IMR-90 (cell line): ENCODE measurements at regions not wholly inside any gene's neighbourhood (a gene's known extent, or its start where the extent isn't known, plus 50 kb on each side); places are given as distances from the start of the nearest gene placed in this dataset.

Experiments
- ATAC-seq: fragments of 200-7000 bp; cut with Tn5 transposase; 2 replicates; pipeline ENCODE4 v1.9.1; 2020; ENCODE audit warnings: low read depth, mild to moderate bottlenecking, moderate library complexity
- BruUV-seq: library from RNA; stranded (reverse); fragments of 400-500 nt; replicated peaks from 2 replicates; lab custom pipeline; 2021; lab: Mats Ljungman, UMichigan
- CTCF ChIA-PET: fragments of 300-600 bp; formaldehyde crosslinking; extraction: SDS; loops from one replicate; lab custom pipeline; 2021; ENCODE audit warnings: antibody characterized with exemption; lab: Yijun Ruan, JAX
- POLR2A ChIA-PET: fragments of 300-600 bp; sonication (Branson Sonifier 250); formaldehyde crosslinking; loops from one replicate; lab custom pipeline; 2022; ENCODE audit warnings: antibody characterized with exemption; ENCODE audit not compliant: unreplicated experiment; lab: Charles Lee
- DNase-seq: peaks from one replicate; pipeline ENCODE4 v3.0.0; 2013
- H2AFZ ChIP-seq: replicated peaks from 2 replicates; pipeline ENCODE3; 2013; ENCODE audit warnings: low read length, mild to moderate bottlenecking; ENCODE audit not compliant: poor library complexity
- H2AK5ac ChIP-seq: 2 replicates; pipeline ENCODE4 v1.6.1; 2013; ENCODE audit warnings: low read depth, low read length, inconsistent platforms
- H2AK9ac ChIP-seq: replicated peaks from 2 replicates; pipeline ENCODE3; 2013; ENCODE audit warnings: mild to moderate bottlenecking, low read depth, low read length, moderate library complexity; ENCODE audit not compliant: poor library complexity
- H2BK120ac ChIP-seq: 2 replicates; pipeline ENCODE4 v1.6.1; 2013; ENCODE audit warnings: low read depth, low read length, inconsistent platforms
- H2BK15ac ChIP-seq: 3 replicates; pipeline ENCODE4 v1.6.1; 2013; ENCODE audit warnings: low read depth, low read length, inconsistent platforms
- H2BK20ac ChIP-seq: 2 replicates; pipeline ENCODE4 v1.6.1; 2013; ENCODE audit warnings: low read depth, mild to moderate bottlenecking, inconsistent platforms, low read length, moderate library complexity
- H2BK5ac ChIP-seq: 2 replicates; pipeline ENCODE4 v1.6.1; 2013; ENCODE audit warnings: mild to moderate bottlenecking, low read depth, low read length, inconsistent platforms; ENCODE audit not compliant: poor library complexity, severe bottlenecking
- H3K14ac ChIP-seq: replicated peaks from 2 replicates; pipeline ENCODE4 v1.6.1; 2013; ENCODE audit warnings: low read depth, low read length, inconsistent platforms
- H3K18ac ChIP-seq: 2 replicates; pipeline ENCODE4 v1.6.1; 2013; ENCODE audit warnings: low read depth, low read length, control low read depth
- H3K23ac ChIP-seq: 2 replicates; pipeline ENCODE4 v1.6.1; 2013; ENCODE audit warnings: low read depth, low read length, inconsistent platforms
- H3K27ac ChIP-seq: 2 replicates; pipeline ENCODE4 v1.5.1; 2013; ENCODE audit warnings: mild to moderate bottlenecking, control low read depth, low read length; ENCODE audit not compliant: insufficient read depth
- H3K27me3 ChIP-seq: 2 replicates; pipeline ENCODE4 v1.6.1; 2013; ENCODE audit warnings: low read length; ENCODE audit not compliant: control insufficient read depth, insufficient read depth
- H3K36me3 ChIP-seq: 2 replicates; pipeline ENCODE4 v1.6.1; 2013; ENCODE audit warnings: low read length, mixed read lengths; ENCODE audit not compliant: control insufficient read depth, insufficient read depth
- H3K4ac ChIP-seq: 2 replicates; pipeline ENCODE4 v1.6.1; 2013; ENCODE audit warnings: low read depth, low read length, inconsistent platforms
- H3K4me1 ChIP-seq: 2 replicates; pipeline ENCODE4 v1.6.1; 2013; ENCODE audit warnings: low read length, mixed read lengths; ENCODE audit not compliant: control insufficient read depth, insufficient read depth
- H3K4me2 ChIP-seq: 2 replicates; pipeline ENCODE4 v1.6.1; 2013; ENCODE audit warnings: low read depth, mild to moderate bottlenecking, control low read depth, low read length, moderate library complexity
- H3K4me3 ChIP-seq: 2 replicates; pipeline ENCODE4 v1.5.1; 2013; ENCODE audit warnings: low read depth, mild to moderate bottlenecking, control low read depth, low read length, moderate library complexity; ENCODE audit not compliant: insufficient read depth
- H3K56ac ChIP-seq: 2 replicates; pipeline ENCODE4 v1.6.1; 2013; ENCODE audit warnings: low read length, inconsistent platforms; ENCODE audit not compliant: insufficient read depth; ENCODE audit errors: extremely low read depth
- H3K79me1 ChIP-seq, 2 experiments: 2 replicates each; pipeline ENCODE4 v1.6.1; 2013; ENCODE audit warnings: low read length in 2 of 2, inconsistent platforms in 1 of 2, low read depth in 1 of 2
- H3K9ac ChIP-seq: 2 replicates; pipeline ENCODE4 v1.6.1; 2013; ENCODE audit warnings: low read depth, low read length, control low read depth
- H3K9me1 ChIP-seq: 2 replicates; pipeline ENCODE4 v1.6.1; 2013; ENCODE audit warnings: low read length, inconsistent platforms; ENCODE audit not compliant: insufficient read depth
- H3K9me3 ChIP-seq: 2 replicates; pipeline ENCODE4 v1.6.1; 2013; ENCODE audit warnings: low read length; ENCODE audit not compliant: control insufficient read depth, insufficient read depth
- H4K20me1 ChIP-seq: 2 replicates; pipeline ENCODE4 v1.6.1; 2013; ENCODE audit warnings: low read length, inconsistent platforms; ENCODE audit not compliant: insufficient read depth
- H4K5ac ChIP-seq: 2 replicates; pipeline ENCODE4 v1.6.1; 2013; ENCODE audit warnings: mild to moderate bottlenecking, low read depth, low read length, control low read depth
- H4K8ac ChIP-seq, 2 experiments: 2 replicates each; pipeline ENCODE4 v1.6.1; 2013; ENCODE audit warnings: low read depth in 2 of 2, low read length in 2 of 2, control low read depth in 1 of 2, inconsistent platforms in 1 of 2
- H4K91ac ChIP-seq: 2 replicates; pipeline ENCODE4 v1.6.1; 2013; ENCODE audit warnings: low read depth, low read length, inconsistent platforms; ENCODE audit not compliant: insufficient read depth
- BHLHE40 ChIP-seq: fragments of 150-350 bp; IDR thresholded peaks from 2 replicates; pipeline ENCODE4 v1.6.1; 2016; ENCODE audit warnings: mild to moderate bottlenecking, low read depth, low read length
- CEBPB ChIP-seq: IDR thresholded peaks from 2 replicates; pipeline ENCODE4 v1.6.1; 2012; ENCODE audit warnings: low read depth, low read length, improper control_type of control experiment
- CHD1 ChIP-seq: IDR thresholded peaks from 2 replicates; pipeline ENCODE4 v1.6.1; 2012; ENCODE audit warnings: low read depth, low read length, improper control_type of control experiment
- CTCF ChIP-seq: conservative IDR thresholded peaks from 2 replicates; pipeline ENCODE4 v1.5.1; 2012; ENCODE audit warnings: mild to moderate bottlenecking, low read depth, low read length, improper control_type of control experiment
- FOS ChIP-seq: fragments of 150-350 bp; IDR thresholded peaks from 2 replicates; pipeline ENCODE4 v1.6.1; 2016; ENCODE audit warnings: low read depth, low read length
- MXI1 ChIP-seq: IDR thresholded peaks from 2 replicates; pipeline ENCODE4 v1.6.1; 2012; ENCODE audit warnings: low read depth, mild to moderate bottlenecking, low read length, moderate library complexity, borderline replicate concordance
- RFX5 ChIP-seq: IDR thresholded peaks from 2 replicates; pipeline ENCODE4 v1.8.0; 2012; ENCODE audit warnings: low read depth, mild to moderate bottlenecking, low read length, moderate library complexity
- USF2 ChIP-seq: fragments of 150-350 bp; IDR thresholded peaks from 2 replicates; pipeline ENCODE4 v1.6.1; 2017; ENCODE audit warnings: mild to moderate bottlenecking, antibody characterized with exemption, low read length, low read depth
- WGBS, 2 experiments: methylation state at CpG; one replicate each; pipeline versions ENCODE4 v1.1.5 to v1.1.7; 2013; ENCODE audit warnings: missing lambda C conversion rate in 2 of 2; ENCODE audit not compliant: insufficient read length in 1 of 2; ENCODE audit errors: extremely low coverage in 2 of 2; 5-methylcytosine and 5-hydroxymethylcytosine counted together
- dilution Hi-C: fragments of 300-500 bp; cut with HindIII; formaldehyde crosslinking; loops from one replicate; pipeline ENCODE4 v1.14.3; 2018; ENCODE audit warnings: low sequenced_read_pairs; ENCODE audit not compliant: unreplicated experiment
- in situ Hi-C: fragments of 300-500 bp; cut with MboI; formaldehyde crosslinking; loops from 3 replicates; pipeline ENCODE4 v1.14.3; 2019; ENCODE audit warnings: low sequenced_read_pairs, inconsistent platforms, mixed read lengths
- intact Hi-C: fragments of 100-400 bp; cut with micrococcal nuclease; formaldehyde crosslinking; loops from 2 replicates; pipeline ENCODE4 v1.10.0; 2022

DNA sequence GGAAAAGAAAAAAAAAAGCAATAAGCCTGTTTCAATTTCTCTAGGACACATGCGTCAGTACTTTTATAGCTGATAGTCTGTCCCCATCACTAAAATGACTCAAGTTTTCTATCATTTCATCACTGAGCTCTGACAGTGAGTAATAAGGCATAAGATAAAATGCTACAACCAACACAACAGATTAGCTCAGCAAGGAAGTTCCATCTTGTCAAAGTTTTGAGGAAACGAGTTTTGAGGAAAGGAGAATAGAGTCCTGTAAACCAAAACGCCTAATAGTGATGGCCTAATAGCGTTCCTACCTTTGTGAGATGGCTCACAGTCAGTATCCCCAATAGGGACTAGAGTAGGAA, 145.1 kb downstream of the LACC1 start:
- no peak overlapping the region for H2AK5ac ChIP-seq
- no peaks in the 10 kb centered on the region for H3K79me1 ChIP-seq
- H4K8ac ChIP-seq: no peak overlapping the region
- dilution Hi-C loops (no loop called here), in situ Hi-C loops (no loop called here), intact Hi-C loops (no loop called here)
- no peak overlapping the region for H2BK120ac ChIP-seq
- H4K20me1 ChIP-seq: no peaks in the 10 kb centered on the region
- H3K27me3 ChIP-seq: peaks cover 15% of the 10 kb centered on the region
- H4K5ac ChIP-seq: no peak overlapping the region
- BruUV-seq: no TSS peak
- no peak overlapping the region for H3K18ac ChIP-seq
- no peaks in the 10 kb centered on the region for H3K36me3 ChIP-seq
- H3K4me1 ChIP-seq: peaks cover 2% of the 10 kb centered on the region; the same call in 1 of the 2 replicates
- no peak overlapping the region for H2AFZ ChIP-seq
- no peak overlapping the region for H3K27ac ChIP-seq
- TF ChIP-seq CTCF: no peak
- TF ChIP-seq FOS: no peak
- TF ChIP-seq RFX5: no peak
- TF ChIP-seq CEBPB: no peak
- no peak for TF ChIP-seq BHLHE40
- TF ChIP-seq USF2: no peak
- no peak for TF ChIP-seq CHD1
- no peak for TF ChIP-seq MXI1
- H2BK15ac ChIP-seq: no peak overlapping the region
- H3K4ac ChIP-seq: no peak overlapping the region
- H3K4me2 ChIP-seq: no peak overlapping the region
- no peak overlapping the region for H3K9ac ChIP-seq
- ChIA-PET POLR2A (no interaction called here), CTCF (no interaction called here)
- no peak for ATAC-seq
- H3K9me3 ChIP-seq: no peaks in the 10 kb centered on the region; the same call in 1 of the 2 replicates
- no peak overlapping the region for H2BK5ac ChIP-seq
- DNase-seq: no peak
- H3K4me3 ChIP-seq: no peak overlapping the region
- H3K56ac ChIP-seq: no peak overlapping the region
- no peak overlapping the region for H3K14ac ChIP-seq
- no peak overlapping the region for H3K23ac ChIP-seq
- 0 out of 2 replicates have a peak, but pooled peaks cover 3% of the 10 kb centered on the region for H3K9me1 ChIP-seq
- H2BK20ac ChIP-seq: no peak overlapping the region
- no peak overlapping the region for H2AK9ac ChIP-seq
- WGBS, 2 experiments: no CpG with 5 or more reads among the region's 4 CpGs
- no peak overlapping the region for H4K91ac ChIP-seq
